ENCODE measurements at regions not wholly inside any gene's neighbourhood (a gene's known extent, or its start where the extent isn't known, plus 50 kb on each side); places are given as distances from the start of the nearest gene placed in this dataset.

DNA sequence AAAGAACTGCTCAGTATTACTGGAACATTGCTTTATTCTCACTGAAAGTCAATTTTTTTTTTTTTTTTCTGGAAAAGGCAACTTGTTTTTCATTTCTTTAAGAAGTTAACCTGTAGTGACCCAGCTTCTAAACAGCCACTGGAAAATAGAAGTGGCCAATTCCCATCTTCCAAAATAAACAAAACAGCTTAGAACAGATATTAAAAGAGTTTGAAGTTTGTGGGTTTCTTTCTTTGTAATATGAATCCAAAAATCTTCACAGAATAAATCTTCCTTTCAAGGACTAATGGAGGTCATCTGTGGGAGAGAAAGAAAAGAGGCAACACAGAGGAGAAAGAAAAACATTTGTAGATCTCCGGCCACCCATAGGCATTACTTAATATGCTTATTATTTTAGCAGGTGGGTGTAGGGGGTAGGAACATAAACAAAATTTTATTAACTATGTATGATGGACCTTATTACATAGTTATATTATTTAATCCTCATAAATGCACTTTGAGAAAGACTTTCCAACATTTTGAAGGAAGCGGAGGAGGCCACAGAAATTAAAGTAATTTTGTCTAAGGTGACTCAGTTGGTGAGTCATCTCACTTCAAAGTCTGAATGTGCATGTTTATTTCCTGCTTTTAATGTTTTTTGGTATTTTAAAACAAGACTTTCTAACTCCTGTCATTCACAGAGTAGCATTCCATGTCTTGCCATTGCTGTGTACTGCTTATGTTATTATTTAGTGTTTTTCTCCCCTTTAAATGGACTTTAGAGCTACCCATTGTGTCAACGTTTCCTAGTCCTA is 1791.8 kb upstream of the WWC1 start:
- TF ChIP-seq, protein P1, sequence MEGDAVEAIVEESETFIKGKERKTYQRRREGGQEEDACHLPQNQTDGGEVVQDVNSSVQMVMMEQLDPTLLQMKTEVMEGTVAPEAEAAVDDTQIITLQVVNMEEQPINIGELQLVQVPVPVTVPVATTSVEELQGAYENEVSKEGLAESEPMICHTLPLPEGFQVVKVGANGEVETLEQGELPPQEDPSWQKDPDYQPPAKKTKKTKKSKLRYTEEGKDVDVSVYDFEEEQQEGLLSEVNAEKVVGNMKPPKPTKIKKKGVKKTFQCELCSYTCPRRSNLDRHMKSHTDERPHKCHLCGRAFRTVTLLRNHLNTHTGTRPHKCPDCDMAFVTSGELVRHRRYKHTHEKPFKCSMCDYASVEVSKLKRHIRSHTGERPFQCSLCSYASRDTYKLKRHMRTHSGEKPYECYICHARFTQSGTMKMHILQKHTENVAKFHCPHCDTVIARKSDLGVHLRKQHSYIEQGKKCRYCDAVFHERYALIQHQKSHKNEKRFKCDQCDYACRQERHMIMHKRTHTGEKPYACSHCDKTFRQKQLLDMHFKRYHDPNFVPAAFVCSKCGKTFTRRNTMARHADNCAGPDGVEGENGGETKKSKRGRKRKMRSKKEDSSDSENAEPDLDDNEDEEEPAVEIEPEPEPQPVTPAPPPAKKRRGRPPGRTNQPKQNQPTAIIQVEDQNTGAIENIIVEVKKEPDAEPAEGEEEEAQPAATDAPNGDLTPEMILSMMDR (IDR thresholded peaks at IDR 0.05; ENCODE audit: low read depth, low read length), result no peak
- TF ChIP-seq, protein P2, sequence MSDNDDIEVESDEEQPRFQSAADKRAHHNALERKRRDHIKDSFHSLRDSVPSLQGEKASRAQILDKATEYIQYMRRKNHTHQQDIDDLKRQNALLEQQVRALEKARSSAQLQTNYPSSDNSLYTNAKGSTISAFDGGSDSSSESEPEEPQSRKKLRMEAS (IDR thresholded peaks at IDR 0.05; ENCODE audit: low read depth, low read length), result no peak

Data from NB4 (cell line).